GM18870 (cell line): ENCODE measurements at regions not wholly inside any gene's neighbourhood (a gene's known extent, or its start where the extent isn't known, plus 50 kb on each side); places are given as distances from the start of the nearest gene placed in this dataset.
"Not testable (repeated sequence)": the region's sequence is repeated elsewhere in the genome, so short reads cannot be mapped to it uniquely, and the experiment has no call there.

ENCODE experiments used
- ATAC-seq: cut with Tn5 transposase; IDR thresholded peaks from one replicate; pipeline ENCODE4 v1.9.1; 2021; ENCODE audit warnings: moderate library complexity; ENCODE audit not compliant: unreplicated experiment

DNA sequence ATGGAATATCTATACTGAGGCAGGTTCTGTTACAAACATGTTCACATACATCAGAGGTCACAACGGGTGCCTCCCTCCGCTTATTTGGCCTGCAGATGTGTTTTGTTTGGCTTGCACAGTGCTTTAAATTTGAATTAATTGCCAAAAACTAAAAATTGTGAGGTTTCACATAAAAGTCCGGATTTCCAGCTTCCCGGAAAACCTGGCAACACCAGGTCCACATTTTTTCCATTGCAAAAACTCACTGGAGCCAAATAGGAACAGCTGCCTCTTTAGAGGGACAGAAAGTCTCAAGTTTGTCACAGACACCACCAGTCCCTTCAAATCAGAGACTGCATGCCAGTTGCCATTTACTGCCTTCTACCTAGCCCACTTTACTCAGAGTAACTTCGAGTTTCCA, 205.9 kb upstream of the MDFIC2 start:
- no peak for ATAC-seq

DNA sequence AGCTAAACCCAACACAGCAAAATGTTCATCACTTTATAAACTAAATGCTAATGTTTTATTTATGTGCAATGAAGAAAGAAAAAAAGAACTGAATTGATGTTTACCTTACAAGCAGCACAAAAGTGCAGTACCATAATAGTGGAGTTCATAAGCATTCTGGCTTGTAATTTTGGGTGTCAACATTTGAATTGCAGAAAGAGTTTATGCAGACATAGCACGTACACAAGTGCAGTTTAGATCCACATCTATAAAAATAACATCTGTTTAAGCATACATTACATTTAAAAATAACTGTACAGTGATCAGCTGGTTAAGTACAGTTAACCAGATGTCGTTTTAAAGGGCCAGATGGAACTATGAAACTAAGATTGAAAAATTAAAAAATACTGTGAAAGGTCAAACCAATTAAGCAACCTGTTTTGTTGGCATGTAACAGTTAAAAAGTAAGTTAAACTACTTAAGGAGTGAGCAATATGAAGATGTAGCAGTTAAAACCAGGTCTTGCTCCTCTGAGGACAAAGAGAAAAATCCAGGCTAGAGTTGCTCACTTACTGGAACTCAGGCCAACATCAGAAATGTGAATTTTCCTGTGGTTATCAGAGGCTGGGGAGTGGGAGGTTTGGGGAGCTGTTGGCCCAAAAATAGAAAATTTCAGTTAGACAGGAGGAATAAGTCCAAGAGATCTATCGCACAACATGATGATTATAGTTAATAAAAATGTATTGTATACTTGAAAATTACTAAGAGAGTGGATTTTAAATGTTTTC, 204.9 kb upstream of the MDFIC2 start:
- no peak for ATAC-seq

DNA sequence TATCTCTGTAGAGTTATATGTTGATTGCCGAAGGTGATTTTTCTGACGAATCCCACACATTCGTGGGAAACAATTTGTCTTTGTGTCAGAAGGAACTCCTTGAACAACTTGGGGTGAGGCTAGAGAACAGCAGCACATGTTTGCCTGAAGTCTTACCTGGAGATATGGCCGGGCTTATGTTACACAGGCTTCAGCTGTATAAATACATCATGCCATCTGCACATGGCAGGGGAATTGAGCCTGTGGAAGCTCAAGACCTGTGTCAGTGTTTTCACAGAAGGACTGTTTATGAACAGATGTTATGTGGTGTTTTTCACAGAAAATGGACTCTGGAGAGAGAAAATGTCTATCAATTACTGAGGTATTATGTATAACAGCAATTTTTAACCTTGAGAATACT, 203.6 kb upstream of the MDFIC2 start:
- ATAC-seq = no peak

DNA sequence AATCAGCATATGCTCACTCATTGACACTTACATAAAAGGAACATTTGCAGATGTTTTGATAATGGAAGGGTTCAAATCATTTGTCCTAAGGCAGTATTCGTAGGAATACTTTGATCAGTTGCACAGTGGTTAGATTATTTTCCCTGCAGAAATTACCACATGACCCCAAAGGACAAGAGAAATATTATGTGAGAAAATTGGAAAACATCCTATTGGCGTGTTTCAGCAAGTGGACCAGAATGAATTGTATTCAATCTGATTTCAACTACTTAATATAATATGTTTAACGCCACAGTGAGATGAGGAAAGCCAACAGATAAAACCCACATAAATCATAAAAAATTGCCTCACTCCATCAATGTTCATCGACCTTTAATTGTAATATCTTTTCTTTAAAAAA, 195.0 kb upstream of the MDFIC2 start:
- ATAC-seq = no peak

DNA sequence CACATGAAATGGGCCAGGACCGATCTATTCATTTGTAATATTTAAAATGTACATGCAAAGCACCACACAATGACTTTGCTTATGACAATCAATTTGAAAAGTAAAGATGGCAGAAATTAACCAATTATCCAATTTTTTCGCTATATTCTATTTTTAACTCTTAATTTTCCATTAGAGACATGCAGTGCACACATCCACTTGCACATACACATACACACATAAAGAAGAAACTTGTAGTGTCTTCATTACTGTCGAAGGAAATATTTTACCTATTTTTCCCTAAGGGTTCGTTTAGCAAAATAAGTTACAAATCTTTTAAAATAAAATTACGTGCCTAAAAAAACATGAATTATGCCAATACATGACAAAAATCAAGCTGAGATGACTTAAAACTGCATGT, 194.3 kb upstream of the MDFIC2 start:
- ATAC-seq = no peak

DNA sequence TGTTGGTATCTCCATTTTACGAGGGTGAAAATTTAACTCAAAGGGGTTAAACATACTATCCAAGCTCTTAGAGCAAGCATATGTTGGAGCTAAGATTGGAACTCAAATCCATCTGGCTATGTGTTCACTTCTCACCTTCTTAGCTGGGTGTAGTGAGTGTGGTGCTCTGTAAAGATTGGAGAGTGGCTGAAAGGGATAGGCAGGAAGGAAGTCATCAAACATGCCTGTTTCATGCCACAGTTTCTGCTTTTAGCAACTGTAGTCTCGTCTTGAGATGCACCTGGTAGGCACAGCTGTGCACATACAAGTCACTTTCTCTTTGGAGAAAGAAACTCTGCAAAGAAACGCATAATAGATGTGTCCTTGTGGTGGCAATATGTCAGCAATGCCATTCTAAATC, 189.1 kb upstream of the MDFIC2 start:
- no peak for ATAC-seq

DNA sequence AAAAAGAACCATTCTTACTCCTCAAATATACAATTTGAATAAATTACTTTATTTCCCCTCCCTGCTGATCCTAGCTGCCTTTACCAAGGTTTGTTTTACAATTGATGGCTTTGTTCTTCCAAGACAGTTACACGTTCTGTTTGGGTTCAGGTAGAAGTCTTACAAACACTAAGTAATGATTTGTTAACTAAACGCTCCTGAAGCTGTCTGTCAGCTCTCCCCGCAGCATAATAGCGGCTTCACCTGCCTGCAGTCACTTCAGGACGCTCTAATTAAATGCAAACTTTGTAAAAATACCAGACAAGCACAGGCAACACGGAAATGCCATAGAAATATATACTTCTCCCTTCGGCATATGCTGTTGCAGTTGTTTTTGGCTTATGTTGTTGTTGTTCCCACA, 176.4 kb upstream of the MDFIC2 start:
- no peak for ATAC-seq

DNA sequence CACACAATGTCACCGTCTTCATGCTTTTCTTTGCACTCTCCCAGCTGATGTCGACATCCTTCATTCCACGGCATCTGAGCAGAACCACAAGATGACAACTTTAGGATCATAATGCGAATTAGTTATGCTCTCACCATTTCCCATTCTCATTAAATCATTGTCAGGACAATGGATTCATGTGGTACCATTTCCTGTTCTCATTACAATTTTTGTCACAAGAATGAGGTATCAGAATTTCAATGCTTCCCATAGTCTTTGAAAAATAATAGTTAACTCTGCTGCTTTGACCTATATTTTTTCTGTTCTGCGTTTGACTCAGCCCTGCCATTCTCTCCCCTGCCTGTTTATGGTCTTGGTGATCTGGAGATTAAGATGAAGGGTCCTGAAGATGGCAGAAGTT, 175.7 kb upstream of the MDFIC2 start:
- ATAC-seq = no peak

DNA sequence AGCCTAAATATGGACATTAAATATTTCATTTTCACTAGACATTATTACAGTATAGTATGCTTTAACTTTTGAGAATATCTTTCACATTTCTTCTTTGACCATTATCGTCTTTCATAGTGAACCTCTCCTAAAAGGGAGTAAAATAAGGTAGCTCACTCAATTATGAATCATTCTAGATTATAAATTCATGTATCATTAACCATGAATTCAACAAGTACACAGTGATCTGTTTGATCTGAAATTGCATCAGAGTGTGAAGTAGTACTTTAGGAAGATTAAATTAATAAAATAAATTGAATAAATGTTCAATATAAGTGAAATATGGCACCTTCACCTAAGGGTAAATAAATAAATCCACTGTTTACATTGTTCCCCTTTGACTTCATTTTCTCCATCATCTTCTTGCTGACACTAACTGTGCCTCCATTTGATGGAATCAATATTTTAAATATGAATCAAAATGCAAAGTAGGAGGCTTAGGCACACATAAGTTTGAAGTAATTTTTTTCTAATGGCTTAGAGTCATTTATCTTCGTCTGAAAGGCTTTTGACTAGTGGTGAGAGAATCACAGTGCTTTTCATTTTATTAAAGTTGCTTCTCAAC, 174.1 kb upstream of the MDFIC2 start:
- ATAC-seq = no peak

DNA sequence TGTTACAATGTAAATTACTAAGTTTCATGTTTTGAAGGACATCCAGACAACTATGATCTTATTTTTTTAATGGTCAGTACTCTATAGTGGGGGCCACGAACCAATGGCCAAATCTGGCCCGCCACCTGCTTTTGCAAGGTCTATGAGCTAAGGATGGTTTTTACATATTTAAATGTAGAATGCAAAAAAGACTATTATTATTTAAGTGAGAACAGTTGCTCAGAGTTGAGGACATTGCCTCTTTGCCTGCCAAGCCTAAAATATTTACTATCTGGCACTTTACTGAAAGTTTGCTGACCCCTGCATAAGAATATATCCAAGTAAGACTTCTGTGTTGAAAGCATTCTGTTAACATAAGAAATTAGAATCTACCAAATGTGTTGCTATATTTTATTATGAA, 163.7 kb upstream of the MDFIC2 start:
- ATAC-seq = no peak

DNA sequence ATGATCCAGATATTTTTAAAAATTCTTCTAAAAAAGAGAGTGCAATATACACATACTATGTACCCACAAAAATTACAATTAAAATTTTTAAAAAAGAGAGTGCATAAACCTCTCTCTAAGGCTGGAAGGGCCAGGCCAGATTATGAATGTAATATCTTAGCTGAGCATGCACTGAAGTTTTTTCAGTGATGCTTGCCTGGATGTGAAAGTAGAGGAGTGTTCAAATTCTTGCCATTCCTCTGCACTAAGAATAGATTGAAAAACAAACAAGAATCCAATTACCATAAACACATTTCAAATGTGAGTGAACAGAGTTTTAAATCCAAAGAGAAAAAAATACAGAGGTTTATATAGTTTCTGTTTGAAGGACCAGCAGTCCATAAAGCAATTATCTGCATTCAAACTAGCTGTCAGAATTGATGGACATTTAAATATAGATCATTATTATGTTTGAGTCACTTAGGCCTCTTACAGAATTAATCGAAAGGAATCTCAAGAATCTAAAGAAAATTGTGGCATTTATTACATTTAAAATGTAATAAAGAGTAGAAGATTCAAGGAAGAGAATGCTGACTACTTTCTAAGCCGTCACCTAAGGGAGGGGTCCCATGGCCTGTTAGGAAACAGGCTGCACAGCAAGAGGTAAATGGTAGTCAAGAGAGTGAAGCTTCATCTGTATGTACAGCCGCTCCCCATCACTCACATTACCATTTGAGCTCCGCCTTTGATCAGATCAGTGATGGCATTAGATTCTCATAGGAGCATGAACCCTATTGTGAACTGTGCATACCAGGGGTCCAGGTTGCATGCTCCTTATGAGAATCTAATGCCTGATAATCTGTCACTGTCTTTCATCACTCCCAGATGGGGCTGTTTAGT, 159.3 kb upstream of the MDFIC2 start:
- no peak for ATAC-seq

DNA sequence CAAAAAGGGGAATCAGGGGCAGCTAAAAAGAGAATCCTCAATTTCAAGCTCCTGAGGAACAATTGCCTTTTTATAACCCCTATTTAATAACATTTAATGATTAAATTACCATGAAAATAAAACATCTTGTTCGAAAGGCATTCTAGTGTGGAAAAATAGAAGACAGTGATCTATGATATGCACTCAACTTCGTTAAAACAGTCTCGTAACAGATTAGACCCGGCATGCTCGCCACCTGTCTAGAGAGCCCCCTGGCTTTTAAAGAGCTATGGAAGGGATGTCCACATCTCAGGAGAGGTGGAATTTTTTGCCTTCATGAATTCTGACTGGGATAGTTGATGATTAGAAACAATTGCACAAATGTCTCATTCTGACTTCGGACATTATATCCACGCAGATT, 153.7 kb upstream of the MDFIC2 start:
- ATAC-seq = no peak

DNA sequence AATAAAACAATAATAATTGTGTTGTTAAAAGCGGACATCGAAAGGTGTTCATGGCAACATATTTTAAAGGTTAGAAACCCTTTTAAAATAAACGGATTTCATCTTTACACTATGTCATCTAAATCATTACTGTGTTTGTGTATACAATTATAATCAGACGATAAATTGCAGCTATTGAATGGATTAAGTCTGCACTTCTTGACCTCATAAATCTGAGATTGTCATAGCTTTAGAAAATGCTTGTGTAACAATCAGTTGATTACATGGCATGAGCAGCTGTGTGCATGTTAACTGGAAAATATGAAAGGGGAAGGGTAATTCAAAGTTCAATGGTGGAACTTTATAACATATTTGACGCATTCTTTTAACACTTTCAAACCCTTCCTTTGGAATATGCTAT, 152.4 kb upstream of the MDFIC2 start:
- no peak for ATAC-seq

DNA sequence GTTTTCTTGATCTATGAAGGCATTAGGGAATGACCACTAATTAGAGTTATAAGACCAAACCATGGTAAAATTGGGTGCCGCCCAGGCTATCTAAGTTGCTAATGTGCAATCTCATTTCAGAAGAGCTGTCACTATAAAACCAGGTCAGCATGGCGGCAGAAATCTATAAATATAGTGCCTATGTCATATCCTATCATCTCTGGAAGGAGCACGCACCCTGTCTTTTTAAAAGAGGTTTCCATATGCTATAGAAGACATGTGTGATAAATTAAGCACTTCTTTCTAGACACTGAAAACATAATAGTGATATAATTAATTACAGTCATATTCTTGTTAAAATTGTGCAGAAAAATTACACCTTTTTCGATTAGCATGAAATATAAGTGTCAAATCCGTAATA, 152.0 kb upstream of the MDFIC2 start:
- no peak for ATAC-seq

DNA sequence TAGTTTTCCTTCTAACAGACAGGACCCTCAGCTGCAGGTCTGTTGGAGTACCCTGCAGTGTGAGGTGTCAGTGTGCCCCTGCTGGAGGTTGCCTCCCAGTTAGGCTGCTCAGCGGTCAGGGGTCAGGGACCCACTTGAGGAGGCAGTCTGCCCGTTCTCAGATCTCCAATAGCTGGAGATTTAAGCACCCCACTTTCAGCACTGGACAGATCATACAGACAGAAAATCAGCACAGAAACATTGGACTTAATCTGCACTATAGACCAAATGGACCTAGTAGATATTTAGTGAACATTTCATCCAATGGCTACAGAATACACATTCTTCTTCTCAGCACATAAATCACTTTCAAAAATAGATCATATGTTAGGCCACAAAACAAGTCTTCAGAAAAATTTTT, 137.8 kb upstream of the MDFIC2 start:
- ATAC-seq = not testable (repeated sequence)

DNA sequence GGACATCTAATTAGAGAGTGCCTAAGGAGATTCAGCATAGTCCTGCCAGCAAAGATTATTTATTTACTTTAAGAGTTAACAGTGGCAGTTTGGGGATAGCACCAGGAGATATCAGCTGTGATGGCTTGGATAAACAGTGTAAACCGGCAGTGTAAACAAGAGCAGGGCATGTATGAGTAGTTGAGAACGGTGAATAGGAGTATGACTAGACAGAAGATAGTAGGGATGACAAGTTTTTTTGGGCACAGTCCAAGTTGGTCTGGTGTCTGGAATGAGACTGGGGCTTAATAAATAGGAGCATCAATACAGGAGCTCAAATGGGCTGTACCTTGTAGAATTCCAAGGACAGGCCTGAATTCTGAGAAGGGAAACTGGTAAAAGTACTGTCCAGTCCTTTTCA, 123.0 kb upstream of the MDFIC2 start:
- not testable (repeated sequence) for ATAC-seq

DNA sequence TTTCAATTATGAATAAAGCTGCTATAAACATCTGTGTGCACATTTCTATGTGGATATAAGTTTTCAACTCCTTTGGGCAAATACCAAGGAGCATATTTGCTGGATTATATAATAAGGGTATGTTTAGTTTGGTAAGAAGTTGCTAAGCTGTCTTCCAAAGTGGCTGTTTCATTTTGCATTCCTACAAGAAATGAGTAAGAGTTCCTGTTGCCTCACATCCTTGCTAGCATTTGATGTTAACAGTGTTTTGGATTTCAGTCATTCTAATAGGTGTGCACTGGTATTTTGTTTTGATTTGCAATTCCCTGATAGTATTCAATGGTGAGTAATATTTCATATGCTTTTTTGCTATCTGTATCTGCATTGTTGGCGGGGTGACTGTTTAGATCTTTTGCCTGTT, 120.7 kb upstream of the MDFIC2 start:
- no peak for ATAC-seq

DNA sequence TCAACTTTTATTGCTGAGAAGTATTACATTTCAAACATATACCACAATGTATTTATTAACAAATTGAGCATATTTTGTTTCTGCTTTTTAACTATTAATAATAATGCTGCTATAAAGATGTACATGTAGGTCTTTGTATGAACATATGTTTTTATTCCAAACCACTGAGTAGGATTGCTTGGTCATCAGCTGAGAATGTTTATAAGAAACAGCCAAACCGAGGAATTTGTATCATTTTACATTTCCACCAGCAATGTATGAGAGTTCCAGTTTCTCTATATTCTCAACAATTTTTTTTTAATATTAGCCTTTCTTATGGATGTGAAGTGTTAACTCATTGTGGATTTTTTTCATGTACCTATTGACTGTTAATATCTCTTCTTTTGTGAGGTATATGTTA, 119.5 kb upstream of the MDFIC2 start:
- no peak for ATAC-seq

DNA sequence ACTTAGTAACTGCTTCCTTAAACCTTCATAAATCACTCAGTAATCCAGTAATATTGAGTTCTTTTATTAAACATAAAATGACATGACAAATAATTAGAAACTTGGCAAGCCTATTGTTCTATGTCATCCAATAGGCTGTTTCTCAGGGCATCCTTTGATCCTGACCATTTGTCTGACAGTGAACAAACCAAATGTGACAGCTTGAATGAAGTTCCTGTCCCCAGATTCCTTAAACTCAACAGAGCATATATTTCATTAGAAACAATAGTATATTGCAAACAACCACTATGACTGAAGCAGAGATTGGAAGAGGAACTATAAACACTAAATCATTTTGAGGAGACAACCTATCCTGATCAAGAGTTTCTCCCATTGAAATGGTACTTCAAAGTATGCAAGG, 113.6 kb upstream of the MDFIC2 start:
- no peak for ATAC-seq

DNA sequence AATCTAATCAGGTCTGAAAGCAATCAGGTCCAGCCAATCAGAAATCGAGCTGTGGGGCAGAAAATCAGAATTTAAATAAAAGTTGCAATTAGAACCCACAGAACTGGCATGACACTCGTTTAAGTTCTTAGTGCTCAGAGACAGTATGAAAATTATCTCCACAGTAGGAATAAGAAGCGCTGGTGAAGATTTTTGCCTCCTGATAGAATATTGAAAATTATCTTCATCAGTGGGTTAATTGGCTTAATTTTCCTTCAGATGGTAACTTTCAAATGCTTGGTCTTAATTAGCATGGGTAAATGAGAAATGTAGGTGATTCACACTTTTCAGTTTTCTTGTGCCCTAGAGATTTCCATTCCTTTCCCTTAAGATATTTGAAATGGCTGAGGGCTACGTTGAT, 109.1 kb upstream of the MDFIC2 start:
- no peak for ATAC-seq

DNA sequence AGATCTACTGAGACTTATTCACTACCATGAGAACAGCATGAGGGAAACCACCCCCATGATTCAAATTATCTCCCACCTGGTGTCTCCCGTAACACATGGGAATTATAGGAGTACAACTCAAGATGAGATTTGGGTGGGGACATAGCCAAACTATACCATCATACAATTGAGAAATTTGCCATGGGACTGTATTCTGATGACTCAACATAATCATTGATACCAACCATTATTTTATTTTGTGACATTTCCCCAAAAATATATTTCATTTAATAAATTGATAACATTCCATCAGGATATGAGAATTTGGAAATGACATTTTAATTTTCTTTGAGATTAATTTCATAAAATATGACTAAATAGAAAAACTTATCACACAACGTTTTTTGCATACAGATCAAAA, 96.6 kb upstream of the MDFIC2 start:
- ATAC-seq = no peak

DNA sequence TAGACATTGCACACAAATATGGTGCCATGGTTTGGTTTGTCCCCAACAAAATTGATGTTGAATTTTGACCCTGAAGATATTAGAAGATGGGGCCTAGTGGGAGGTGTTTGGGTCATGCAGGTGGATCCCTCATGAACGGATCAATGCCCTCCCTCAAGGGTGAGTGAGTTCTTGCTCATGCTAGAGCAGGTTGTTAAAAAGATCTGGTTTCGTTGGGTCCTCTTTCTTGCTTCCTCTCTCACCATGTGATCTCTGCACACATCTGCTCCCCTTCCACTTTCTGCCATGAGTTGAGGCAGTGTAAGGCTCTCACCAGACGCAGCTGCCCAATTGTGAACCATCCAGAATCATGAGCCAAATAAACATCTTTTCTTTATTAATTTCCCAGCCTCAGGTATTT, 87.8 kb upstream of the MDFIC2 start:
- ATAC-seq = no peak
